ENCODE measurements at regions not wholly inside any gene's neighbourhood (a gene's known extent, or its start where the extent isn't known, plus 50 kb on each side); places are given as distances from the start of the nearest gene placed in this dataset.
"Not testable (repeated sequence)": the region's sequence is repeated elsewhere in the genome, so short reads cannot be mapped to it uniquely, and the experiment has no call there.

DNA sequence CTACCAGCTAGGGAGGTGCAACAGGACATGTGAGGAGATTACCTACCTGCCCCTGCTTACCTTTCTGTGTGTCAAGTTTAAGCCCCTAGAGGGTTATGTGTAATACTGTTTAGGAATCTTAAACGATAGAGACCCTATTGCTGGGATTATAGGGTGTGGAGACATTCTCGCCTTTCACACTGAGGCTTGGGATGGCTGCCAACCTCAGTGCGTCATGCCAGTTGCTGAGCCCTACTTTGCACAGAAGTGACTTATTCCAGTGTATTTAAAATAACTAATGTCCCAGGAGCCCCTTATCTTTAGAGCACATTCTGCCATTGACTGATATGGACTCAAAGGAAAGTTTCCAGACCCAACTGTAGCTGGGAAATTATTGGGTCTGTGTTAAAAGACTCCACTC is 76.6 kb upstream of the XPA start:
- Histone ChIP-seq H3K36me3 (ENCODE audit: insufficient read depth, low read length) (no peaks in the 10 kb centered on the region), H3K4me1 (ENCODE audit: insufficient read depth, low read length) (no peaks in the 10 kb centered on the region), H3K27me3 (ENCODE audit: control insufficient read depth in 1 of 2, insufficient read depth in 2 of 2, low read length in 2 of 2) (peaks cover 0 to 8% of the 10 kb centered on the region in 2 donors), H3K27ac (ENCODE audit: low read depth, low read length) (no peak overlapping the region), H3K9me3 (ENCODE audit: low read length) (peaks cover 3% of the 10 kb centered on the region), H3K4me3 (ENCODE audit: low read depth in 1 of 2, low read length in 2 of 2) (no peak overlapping the region), H3K9ac (ENCODE audit: low read length) (no peak overlapping the region)

- Histone ChIP-seq H3K4me3 (ENCODE audit: low read depth in 1 of 2, low read length in 2 of 2) (no peak overlapping the region), H3K9me3 (ENCODE audit: low read length) (peaks cover 7% of the 10 kb centered on the region), H3K4me1 (ENCODE audit: insufficient read depth, low read length) (no peaks in the 10 kb centered on the region), H3K27me3 (ENCODE audit: control insufficient read depth in 1 of 2, insufficient read depth in 2 of 2, low read length in 2 of 2) (peaks cover 0 to 8% of the 10 kb centered on the region in 2 donors), H3K36me3 (ENCODE audit: insufficient read depth, low read length) (no peaks in the 10 kb centered on the region), H3K27ac (ENCODE audit: low read depth, low read length) (no peak overlapping the region), H3K9ac (ENCODE audit: low read length) (no peak overlapping the region)
Measured at GRCh38 chr9:97774673-97775072, 77.5 kb upstream of the XPA start.

- not testable (repeated sequence) for H3K4me1 ChIP-seq (ENCODE audit: insufficient read depth, low read length); H3K36me3 ChIP-seq (ENCODE audit: insufficient read depth, low read length); H3K9ac ChIP-seq (ENCODE audit: low read length); H3K9me3 ChIP-seq (ENCODE audit: low read length); H3K27ac ChIP-seq (ENCODE audit: low read depth, low read length); H3K27me3 ChIP-seq (ENCODE audit: control insufficient read depth in 1 of 2, insufficient read depth in 2 of 2, low read length in 2 of 2); H3K4me3 ChIP-seq (ENCODE audit: low read depth in 1 of 2, low read length in 2 of 2)
Measured at GRCh38 chr9:97778740-97779139, 74.3 kb upstream of the FOXE1 start.

DNA sequence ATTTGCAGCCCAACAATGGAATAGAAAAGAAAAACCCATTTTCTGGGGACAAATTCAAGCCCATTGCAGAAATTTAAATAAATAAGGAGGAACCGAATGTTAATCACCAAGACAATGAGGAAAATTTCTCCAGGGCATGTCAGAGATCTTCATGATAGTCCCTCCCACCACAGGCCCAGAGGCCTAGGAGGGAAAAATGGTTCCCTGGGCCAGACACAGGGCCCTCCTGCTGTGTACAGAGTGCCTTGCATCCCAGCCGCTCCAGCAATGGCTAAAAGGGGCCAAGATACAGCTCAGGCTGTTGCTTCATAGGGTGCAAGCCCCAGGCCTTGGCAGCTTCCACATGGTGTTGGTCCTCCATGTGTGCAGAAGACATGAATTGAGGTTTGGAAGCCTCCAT is 73.4 kb upstream of the FOXE1 start:
- no peaks in the 10 kb centered on the region for H3K36me3 ChIP-seq (ENCODE audit: insufficient read depth, low read length)
- no peaks in the 10 kb centered on the region for H3K27me3 ChIP-seq (ENCODE audit: control insufficient read depth in 1 of 2, insufficient read depth in 2 of 2, low read length in 2 of 2)
- H3K4me1 ChIP-seq (ENCODE audit: insufficient read depth, low read length) = no peaks in the 10 kb centered on the region
- H3K4me3 ChIP-seq (ENCODE audit: low read depth in 1 of 2, low read length in 2 of 2) = no peak overlapping the region
- no peak overlapping the region for H3K9ac ChIP-seq (ENCODE audit: low read length)
- H3K27ac ChIP-seq (ENCODE audit: low read depth, low read length) = no peak overlapping the region
- H3K9me3 ChIP-seq (ENCODE audit: low read length) = peaks cover 7% of the 10 kb centered on the region

DNA sequence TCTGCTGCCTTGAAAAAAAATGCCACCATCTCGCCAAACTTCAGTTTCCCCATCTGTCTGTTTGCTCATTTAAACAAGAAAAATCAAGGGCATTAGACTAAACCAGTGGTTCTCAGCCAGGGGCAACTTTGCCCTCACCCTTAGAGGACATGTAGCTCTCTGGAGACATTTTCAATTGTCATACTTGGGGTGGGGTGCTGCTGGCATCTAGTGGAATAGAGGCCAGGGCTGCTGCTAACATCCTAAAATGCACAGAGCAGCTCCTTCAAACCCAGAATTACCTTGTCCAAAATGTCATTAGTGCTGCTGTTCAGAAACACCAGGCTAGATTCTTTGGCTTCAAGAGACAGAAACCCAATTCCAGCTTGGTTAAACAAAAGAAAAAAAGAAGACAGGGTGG is 71.1 kb upstream of the FOXE1 start:
- H3K36me3 ChIP-seq (ENCODE audit: insufficient read depth, low read length) = no peaks in the 10 kb centered on the region

GRCh38 chr9:97786341-97786740 is 66.7 kb upstream of the FOXE1 start:
- H3K9ac ChIP-seq (ENCODE audit: low read length) = no peak overlapping the region
- H3K36me3 ChIP-seq (ENCODE audit: insufficient read depth, low read length) = no peaks in the 10 kb centered on the region
- no peaks in the 10 kb centered on the region for H3K9me3 ChIP-seq (ENCODE audit: low read length)
- H3K4me3 ChIP-seq (ENCODE audit: low read depth in 1 of 2, low read length in 2 of 2) = no peak overlapping the region
- no peaks in the 10 kb centered on the region for H3K27me3 ChIP-seq (ENCODE audit: control insufficient read depth in 1 of 2, insufficient read depth in 2 of 2, low read length in 2 of 2)
- no peaks in the 10 kb centered on the region for H3K4me1 ChIP-seq (ENCODE audit: insufficient read depth, low read length)
- no peak overlapping the region for H3K27ac ChIP-seq (ENCODE audit: low read depth, low read length)

More for the DNA sequence above, 71.1 kb upstream of the FOXE1 start:
- Histone ChIP-seq H3K9ac (ENCODE audit: low read length) (no peak overlapping the region), H3K27ac (ENCODE audit: low read depth, low read length) (no peak overlapping the region), H3K4me1 (ENCODE audit: insufficient read depth, low read length) (no peaks in the 10 kb centered on the region), H3K4me3 (ENCODE audit: low read depth in 1 of 2, low read length in 2 of 2) (no peak overlapping the region), H3K9me3 (ENCODE audit: low read length) (peaks cover 7% of the 10 kb centered on the region), H3K27me3 (ENCODE audit: control insufficient read depth in 1 of 2, insufficient read depth in 2 of 2, low read length in 2 of 2) (no peaks in the 10 kb centered on the region)

DNA sequence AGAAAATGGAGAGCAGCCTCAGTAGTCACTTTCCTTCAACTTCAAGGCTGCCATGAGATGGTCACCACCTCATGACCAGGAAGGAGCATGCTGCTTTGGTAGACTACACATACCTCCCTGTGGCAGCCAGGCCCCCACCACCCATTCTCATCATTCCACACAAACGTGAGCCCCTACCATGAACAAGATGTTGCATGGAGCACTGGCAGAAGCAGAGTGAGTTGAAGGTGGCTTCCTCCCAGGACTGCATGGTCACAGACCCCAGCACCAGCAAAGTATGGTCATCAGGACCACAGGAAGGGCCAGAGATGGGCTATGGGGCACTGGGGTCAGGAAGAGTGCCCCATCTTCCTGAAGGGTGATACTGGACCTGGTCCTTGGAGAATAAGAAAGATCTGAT is 65.5 kb upstream of the FOXE1 start:
- Histone ChIP-seq H3K36me3 (ENCODE audit: insufficient read depth, low read length) (no peaks in the 10 kb centered on the region), H3K9ac (ENCODE audit: low read length) (no peak overlapping the region), H3K9me3 (ENCODE audit: low read length) (no peaks in the 10 kb centered on the region), H3K4me1 (ENCODE audit: insufficient read depth, low read length) (no peaks in the 10 kb centered on the region), H3K4me3 (ENCODE audit: low read depth in 1 of 2, low read length in 2 of 2) (no peak overlapping the region), H3K27me3 (ENCODE audit: control insufficient read depth in 1 of 2, insufficient read depth in 2 of 2, low read length in 2 of 2) (no peaks in the 10 kb centered on the region), H3K27ac (ENCODE audit: low read depth, low read length) (no peak overlapping the region)

DNA sequence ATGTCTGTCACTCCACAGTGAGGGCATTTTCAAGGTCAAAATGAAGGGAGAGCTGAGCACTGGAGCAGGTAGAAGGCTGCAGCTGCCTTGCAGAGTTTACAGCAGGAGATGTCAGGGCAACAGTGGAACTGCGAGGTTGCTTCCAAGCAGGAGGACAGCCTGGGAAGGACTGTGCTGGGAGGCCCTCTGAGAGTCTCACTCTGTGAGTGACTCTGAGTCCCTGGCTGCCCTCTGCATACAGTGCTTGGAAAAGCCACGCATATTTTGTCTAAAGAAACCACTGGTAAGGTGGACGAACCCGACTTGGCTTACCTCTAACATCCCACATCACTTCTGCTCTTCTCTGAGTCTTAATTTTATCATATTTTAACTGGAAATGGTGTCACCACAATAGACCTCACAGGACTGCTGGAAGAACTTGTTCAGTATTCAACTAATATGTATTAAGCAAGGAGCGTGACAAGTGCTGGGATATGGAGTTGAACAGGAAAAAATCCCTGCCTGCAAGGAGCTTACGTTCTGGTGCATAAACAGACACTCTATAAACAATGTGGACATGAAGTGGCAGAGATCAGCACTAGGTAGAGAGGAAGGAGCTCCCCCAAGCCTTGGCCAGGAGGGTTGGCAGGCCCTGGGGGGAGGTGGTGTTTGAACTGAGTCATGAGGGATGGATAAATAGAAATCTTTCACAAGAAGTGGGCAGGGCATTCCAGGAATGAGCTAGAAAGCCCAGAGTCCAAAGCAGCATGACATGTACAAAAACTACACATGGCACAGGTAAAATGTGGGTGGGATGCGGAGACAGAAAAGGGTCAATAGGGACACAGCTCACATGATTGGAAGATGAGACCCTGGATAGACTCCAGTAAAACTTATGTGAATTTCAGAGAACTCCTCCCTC is 64.0 kb upstream of the FOXE1 start:
- no peak overlapping the region for H3K27ac ChIP-seq (ENCODE audit: low read depth, low read length)
- H3K36me3 ChIP-seq (ENCODE audit: insufficient read depth, low read length) = no peaks in the 10 kb centered on the region
- no peak overlapping the region for H3K4me3 ChIP-seq (ENCODE audit: low read depth in 1 of 2, low read length in 2 of 2)
- no peaks in the 10 kb centered on the region for H3K27me3 ChIP-seq (ENCODE audit: control insufficient read depth in 1 of 2, insufficient read depth in 2 of 2, low read length in 2 of 2)
- no peak overlapping the region for H3K9ac ChIP-seq (ENCODE audit: low read length)
- no peaks in the 10 kb centered on the region for H3K9me3 ChIP-seq (ENCODE audit: low read length)
- H3K4me1 ChIP-seq (ENCODE audit: insufficient read depth, low read length) = no peaks in the 10 kb centered on the region

GRCh38 chr9:97790542-97790941 is 62.5 kb upstream of the FOXE1 start:
- Histone ChIP-seq H3K9me3 (ENCODE audit: low read length) (no peaks in the 10 kb centered on the region), H3K36me3 (ENCODE audit: insufficient read depth, low read length) (no peaks in the 10 kb centered on the region), H3K9ac (ENCODE audit: low read length) (no peak overlapping the region), H3K4me3 (ENCODE audit: low read depth in 1 of 2, low read length in 2 of 2) (no peak overlapping the region), H3K4me1 (ENCODE audit: insufficient read depth, low read length) (no peaks in the 10 kb centered on the region), H3K27me3 (ENCODE audit: control insufficient read depth in 1 of 2, insufficient read depth in 2 of 2, low read length in 2 of 2) (no peaks in the 10 kb centered on the region), H3K27ac (ENCODE audit: low read depth, low read length) (no peak overlapping the region)

DNA sequence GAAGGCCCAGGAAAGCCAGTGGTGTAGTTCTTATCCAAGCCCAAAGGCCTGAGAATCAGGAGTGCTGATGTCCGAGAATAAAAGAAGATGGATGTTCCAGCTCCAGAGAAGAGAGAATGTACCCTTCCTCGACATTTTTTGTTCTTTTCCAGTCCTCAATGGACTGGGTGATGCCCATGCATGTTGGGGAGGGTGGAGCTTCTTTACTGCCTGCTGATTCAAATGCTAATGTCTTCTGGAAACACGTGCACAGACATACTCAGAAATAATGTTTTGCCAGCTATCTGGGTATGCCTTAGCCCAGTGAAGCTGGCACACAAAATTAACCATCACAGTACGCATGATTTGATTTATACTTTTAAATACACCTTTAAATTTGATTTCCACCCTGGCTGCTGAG is 61.5 kb upstream of the FOXE1 start:
- Histone ChIP-seq H3K9me3 (ENCODE audit: low read length) (no peaks in the 10 kb centered on the region), H3K36me3 (ENCODE audit: insufficient read depth, low read length) (no peaks in the 10 kb centered on the region), H3K4me1 (ENCODE audit: insufficient read depth, low read length) (no peaks in the 10 kb centered on the region), H3K4me3 (ENCODE audit: low read depth in 1 of 2, low read length in 2 of 2) (no peak overlapping the region), H3K27ac (ENCODE audit: low read depth, low read length) (no peak overlapping the region), H3K9ac (ENCODE audit: low read length) (no peak overlapping the region), H3K27me3 (ENCODE audit: control insufficient read depth in 1 of 2, insufficient read depth in 2 of 2, low read length in 2 of 2) (no peaks in the 10 kb centered on the region)

GRCh38 chr9:97793067-97793466 is 60.0 kb upstream of the FOXE1 start:
- H3K27ac ChIP-seq (ENCODE audit: low read depth, low read length) = no peak overlapping the region
- no peaks in the 10 kb centered on the region for H3K9me3 ChIP-seq (ENCODE audit: low read length)
- H3K27me3 ChIP-seq (ENCODE audit: control insufficient read depth in 1 of 2, insufficient read depth in 2 of 2, low read length in 2 of 2) = no peaks in the 10 kb centered on the region
- H3K4me3 ChIP-seq (ENCODE audit: low read depth in 1 of 2, low read length in 2 of 2) = no peak overlapping the region
- H3K9ac ChIP-seq (ENCODE audit: low read length) = no peak overlapping the region
- no peaks in the 10 kb centered on the region for H3K4me1 ChIP-seq (ENCODE audit: insufficient read depth, low read length)
- H3K36me3 ChIP-seq (ENCODE audit: insufficient read depth, low read length) = no peaks in the 10 kb centered on the region

DNA sequence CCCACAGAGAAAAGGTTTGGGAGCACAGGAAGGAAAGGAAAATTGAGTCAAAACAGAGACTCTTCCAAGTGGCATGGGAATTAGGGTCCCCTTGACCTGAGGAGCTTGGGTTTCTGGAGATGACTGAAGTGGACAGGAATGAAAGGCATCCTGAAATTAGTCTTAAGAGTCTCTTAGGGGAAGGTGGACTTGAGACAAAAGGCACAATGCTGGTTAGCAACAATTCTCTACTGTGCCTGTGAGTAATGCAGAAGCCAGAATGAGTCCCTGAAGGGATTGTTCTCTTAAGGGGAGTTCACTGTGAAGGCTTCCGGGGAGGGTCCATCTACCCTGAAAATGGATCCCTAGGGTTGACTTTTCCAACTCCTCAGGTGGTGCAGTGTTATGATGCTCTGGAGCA is 58.4 kb upstream of the FOXE1 start:
- no peaks in the 10 kb centered on the region for H3K27me3 ChIP-seq (ENCODE audit: control insufficient read depth in 1 of 2, insufficient read depth in 2 of 2, low read length in 2 of 2)
- H3K4me3 ChIP-seq (ENCODE audit: low read depth in 1 of 2, low read length in 2 of 2) = no peak overlapping the region
- no peaks in the 10 kb centered on the region for H3K4me1 ChIP-seq (ENCODE audit: insufficient read depth, low read length)
- H3K27ac ChIP-seq (ENCODE audit: low read depth, low read length) = no peak overlapping the region
- no peak overlapping the region for H3K9ac ChIP-seq (ENCODE audit: low read length)
- no peaks in the 10 kb centered on the region for H3K9me3 ChIP-seq (ENCODE audit: low read length)
- H3K36me3 ChIP-seq (ENCODE audit: insufficient read depth, low read length) = no peaks in the 10 kb centered on the region

All from muscle layer of colon (tissue), 2 donors.